ENCODE measurements at regions not wholly inside any gene's neighbourhood (a gene's known extent, or its start where the extent isn't known, plus 50 kb on each side); places are given as distances from the start of the nearest gene placed in this dataset.

DNA sequence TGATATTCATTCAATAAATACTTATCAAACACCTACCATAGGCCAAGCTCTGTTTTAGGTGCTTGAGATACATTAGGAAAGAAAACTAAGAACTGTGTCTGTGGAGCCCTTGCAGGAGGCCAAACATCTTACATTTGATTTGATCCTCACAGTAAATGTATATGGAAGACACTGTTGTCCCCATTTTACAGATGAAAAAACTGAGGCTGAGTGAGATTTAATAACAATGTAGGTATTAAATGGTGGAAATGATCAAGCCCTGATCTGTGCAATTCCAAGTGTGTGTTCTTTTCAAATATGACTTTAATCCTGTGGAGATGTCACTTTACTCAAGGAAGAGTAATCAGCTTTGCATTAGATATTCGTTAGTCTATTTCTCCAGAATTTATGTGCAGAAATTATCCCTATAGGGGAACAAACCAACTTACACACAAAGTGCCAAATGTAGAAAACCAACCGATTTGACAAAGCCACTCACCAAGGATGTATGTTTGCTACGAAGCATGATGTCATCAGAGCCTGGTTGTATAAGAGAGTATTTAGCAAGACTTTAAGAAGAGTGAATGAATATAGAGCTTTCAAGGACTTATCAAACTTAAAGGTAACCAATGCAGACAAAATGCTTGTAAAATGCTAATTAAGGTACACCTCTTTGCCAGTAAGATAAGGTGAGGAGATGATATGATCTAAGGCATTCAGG, 153.9 kb upstream of the NFIB start:
- Histone ChIP-seq H3K27me3 (no peaks in the 10 kb centered on the region), H3K36me3 (no peaks in the 10 kb centered on the region), H3K4me1 (no peaks in the 10 kb centered on the region), H3K9me3 (no peaks in the 10 kb centered on the region), H3K4me3 (ENCODE audit: low read depth, low read length) (no peak overlapping the region)
- no peak for TF ChIP-seq CTCF (IDR thresholded peaks at IDR 0.05; ENCODE audit: low read depth, low read length)
- DNase-seq, result no peak

DNA sequence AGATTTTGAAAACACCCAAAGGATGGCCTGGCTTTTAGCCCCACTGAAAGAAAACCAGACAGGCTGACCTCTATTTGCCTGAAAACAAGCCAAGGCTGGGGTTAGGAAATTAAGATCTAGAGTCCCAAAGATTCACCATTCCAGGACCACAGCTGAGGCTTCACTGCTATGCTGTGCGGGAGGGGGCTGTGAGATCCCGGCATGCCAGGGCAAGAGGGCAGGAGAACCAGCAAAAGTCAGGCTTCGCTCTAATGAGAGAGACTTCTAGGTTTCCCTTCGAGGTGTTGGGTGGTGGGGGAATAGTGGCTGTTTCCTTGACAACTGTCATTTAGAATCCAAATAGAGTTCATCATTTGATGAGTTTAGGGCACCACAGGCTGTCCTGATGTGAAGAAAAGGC, 152.9 kb upstream of the NFIB start:
- H3K27me3 ChIP-seq, result no peaks in the 10 kb centered on the region
- H3K9me3 ChIP-seq, result no peaks in the 10 kb centered on the region
- H3K4me3 ChIP-seq (ENCODE audit: low read depth, low read length), result no peak overlapping the region
- no peaks in the 10 kb centered on the region for H3K36me3 ChIP-seq
- H3K4me1 ChIP-seq, result no peaks in the 10 kb centered on the region
- no peak for TF ChIP-seq CTCF (IDR thresholded peaks at IDR 0.05; ENCODE audit: low read depth, low read length)
- no peak for DNase-seq

- no peak for DNase-seq
- H3K4me1 ChIP-seq, result no peaks in the 10 kb centered on the region
- TF ChIP-seq CTCF (IDR thresholded peaks at IDR 0.05; ENCODE audit: low read depth, low read length), result no peak
Observed at GRCh38 chr9:14466429-14466818, 152.5 kb upstream of the NFIB start.

GRCh38 chr9:14462950-14463349, 149.0 kb upstream of the NFIB start:
- Histone ChIP-seq H3K36me3 (no peaks in the 10 kb centered on the region), H3K9me3 (no peaks in the 10 kb centered on the region), H3K4me3 (ENCODE audit: low read depth, low read length) (no peak overlapping the region), H3K4me1 (no peaks in the 10 kb centered on the region), H3K27me3 (no peaks in the 10 kb centered on the region)
- TF ChIP-seq CTCF (IDR thresholded peaks at IDR 0.05; ENCODE audit: low read depth, low read length), result no peak
- no peak for DNase-seq

More at GRCh38 chr9:14466429-14466818, 152.5 kb upstream of the NFIB start:
- H3K9me3 ChIP-seq, result no peaks in the 10 kb centered on the region
- H3K4me3 ChIP-seq (ENCODE audit: low read depth, low read length), result no peak overlapping the region
- no peaks in the 10 kb centered on the region for H3K36me3 ChIP-seq
- no peaks in the 10 kb centered on the region for H3K27me3 ChIP-seq

DNA sequence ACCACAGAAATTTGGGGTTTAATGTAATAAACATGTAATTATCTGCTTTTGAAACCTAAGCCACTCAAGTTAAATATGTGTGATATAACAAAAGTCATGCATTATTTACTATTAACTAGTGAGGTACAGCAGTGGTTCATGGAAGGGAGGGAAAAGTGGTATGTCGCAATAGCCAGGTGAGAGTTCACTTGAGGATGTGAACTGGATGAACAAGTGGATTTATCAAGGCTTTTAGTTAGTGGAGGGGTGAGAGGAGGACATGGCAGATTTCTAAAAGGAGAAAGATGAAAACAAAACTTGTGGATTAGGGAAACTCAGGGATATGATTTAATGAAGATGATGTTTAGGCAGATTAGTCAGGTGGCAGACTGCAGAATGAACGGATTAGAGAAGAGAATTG, 141.3 kb upstream of the NFIB start:
- no peak for DNase-seq
- Histone ChIP-seq H3K27me3 (no peaks in the 10 kb centered on the region), H3K36me3 (no peaks in the 10 kb centered on the region), H3K4me1 (peaks cover 6% of the 10 kb centered on the region), H3K9me3 (no peaks in the 10 kb centered on the region), H3K4me3 (ENCODE audit: low read depth, low read length) (no peak overlapping the region)
- TF ChIP-seq CTCF (IDR thresholded peaks at IDR 0.05; ENCODE audit: low read depth, low read length), result no peak

- TF ChIP-seq CTCF (IDR thresholded peaks at IDR 0.05; ENCODE audit: low read depth, low read length), result no peak
- peaks cover 6% of the 10 kb centered on the region for H3K4me1 ChIP-seq
- no peaks in the 10 kb centered on the region for H3K9me3 ChIP-seq
- no peaks in the 10 kb centered on the region for H3K36me3 ChIP-seq
- no peaks in the 10 kb centered on the region for H3K27me3 ChIP-seq
- DNase-seq, result no peak
- no peak overlapping the region for H3K4me3 ChIP-seq (ENCODE audit: low read depth, low read length)
Observed at GRCh38 chr9:14453286-14453685, 139.3 kb upstream of the NFIB start.

Data from BE2C (cell line).